Stimulated activated CD8-positive, alpha-beta memory T cell treated with anti-CD3 and anti-CD28 coated beads, Interleukin-4, amount 100 ng/mL, for 1 hour (primary cell): ENCODE measurements at regions not wholly inside any gene's neighbourhood (a gene's known extent, or its start where the extent isn't known, plus 50 kb on each side); places are given as distances from the start of the nearest gene placed in this dataset.
"Not testable (repeated sequence)": the region's sequence is repeated elsewhere in the genome, so short reads cannot be mapped to it uniquely, and the experiment has no call there.

ENCODE experiments used
- DNase-seq, 2 donors: peaks; one replicate each; pipeline ENCODE4 v3.0.0-alpha.2; 2020; ENCODE audit warnings: low read depth in 2 of 2, low spot score in 1 of 2

DNA sequence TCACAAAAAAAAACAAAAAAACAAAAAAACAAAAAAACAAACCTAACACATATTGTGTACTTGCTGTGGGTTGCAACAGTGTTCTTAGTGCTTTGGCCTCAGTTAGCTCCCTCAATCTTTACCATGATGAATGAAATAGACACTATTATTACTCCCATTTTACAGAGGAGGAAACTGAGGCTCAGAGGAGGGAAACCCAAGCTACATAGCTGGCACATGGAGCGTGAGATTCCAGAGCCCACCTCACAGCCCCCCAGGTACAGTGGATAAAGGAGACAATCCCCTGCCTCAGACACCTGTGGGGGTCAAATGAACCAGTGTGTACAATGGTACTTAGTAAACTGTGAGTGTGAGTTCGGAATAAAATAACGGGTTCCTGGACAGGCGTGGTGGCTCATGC, 104.9 kb upstream of the SMAD3 start:
- DNase-seq: no peak

- DNase-seq: no peak
Observed at GRCh38 chr15:66961407-66961884, 104.0 kb upstream of the SMAD3 start.

- no peak for DNase-seq
Observed at GRCh38 chr15:66961901-66962300, 103.5 kb upstream of the SMAD3 start.

DNA sequence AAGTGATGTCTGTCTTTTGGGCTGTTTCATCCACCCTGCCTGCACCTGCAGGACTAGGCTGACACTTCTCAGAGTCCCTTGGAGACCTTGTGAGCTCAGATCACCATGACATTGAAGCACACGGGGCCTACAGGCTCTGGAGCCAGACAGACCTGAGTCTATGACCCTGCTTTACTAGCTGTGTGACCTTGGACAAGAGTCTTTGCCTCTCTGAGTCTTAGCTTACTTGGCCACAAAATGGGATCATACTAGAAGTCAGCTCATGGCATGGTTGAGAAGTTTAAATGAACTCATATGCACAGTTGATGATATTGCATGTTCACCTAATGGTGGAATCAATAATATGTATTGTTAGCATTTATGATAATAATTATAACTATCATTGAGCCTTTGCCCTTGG, 102.9 kb upstream of the SMAD3 start:
- DNase-seq: no peak

DNA sequence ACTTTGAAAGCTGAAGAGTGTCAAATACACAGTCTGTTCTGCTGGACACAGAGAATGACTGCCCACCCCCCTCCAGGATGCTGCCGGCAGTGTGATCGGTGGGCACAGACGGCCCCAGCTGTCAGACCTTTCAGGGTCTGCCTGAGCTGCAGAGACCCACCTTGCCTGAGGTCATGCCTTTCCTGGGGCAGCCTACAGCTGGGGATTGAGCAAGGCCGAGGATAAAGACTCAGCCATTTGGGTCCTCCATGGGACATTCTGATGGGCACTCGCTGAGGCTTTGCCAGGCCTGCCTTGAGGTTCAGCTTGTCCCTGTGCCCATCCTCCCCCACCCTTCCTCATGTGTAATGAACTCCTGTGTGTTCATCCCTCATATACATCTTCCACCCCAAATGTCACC, 102.3 kb upstream of the SMAD3 start:
- no peak for DNase-seq

GRCh38 chr15:66963710-66964109, 101.7 kb upstream of the SMAD3 start:
- no peak for DNase-seq

DNA sequence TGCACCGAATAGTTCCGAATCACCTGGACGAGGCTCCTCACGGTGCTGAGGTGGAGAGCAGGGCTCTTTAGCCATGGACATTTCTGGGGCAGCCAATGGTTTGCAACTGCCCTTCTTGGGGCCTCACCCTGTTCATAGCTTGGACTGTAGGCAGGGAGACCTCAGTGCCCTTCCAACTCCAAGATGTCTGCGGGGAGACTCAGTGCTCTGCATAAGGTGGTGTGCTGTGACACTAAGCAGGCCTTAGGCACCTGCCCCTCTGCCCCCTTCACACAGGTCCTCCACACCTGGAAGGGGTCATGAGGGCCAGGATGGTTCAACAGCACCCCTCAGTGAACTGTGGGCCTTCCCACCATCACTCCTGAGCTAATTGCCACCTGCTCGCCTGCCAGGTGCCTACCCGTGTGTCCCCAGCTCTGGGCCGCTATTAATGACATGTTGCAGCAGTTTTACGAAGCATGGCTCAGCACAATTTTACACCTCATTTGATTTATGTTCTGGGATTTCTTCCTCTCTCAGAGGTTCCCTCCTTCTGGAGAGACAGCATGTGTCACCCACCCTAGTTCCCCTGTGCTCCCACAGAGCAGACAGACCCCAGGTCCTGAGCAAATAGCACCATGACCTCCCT, 101.2 kb upstream of the SMAD3 start:
- DNase-seq: no peak

- no peak for DNase-seq
Observed at GRCh38 chr15:66964791-66965190, 100.6 kb upstream of the SMAD3 start.

DNA sequence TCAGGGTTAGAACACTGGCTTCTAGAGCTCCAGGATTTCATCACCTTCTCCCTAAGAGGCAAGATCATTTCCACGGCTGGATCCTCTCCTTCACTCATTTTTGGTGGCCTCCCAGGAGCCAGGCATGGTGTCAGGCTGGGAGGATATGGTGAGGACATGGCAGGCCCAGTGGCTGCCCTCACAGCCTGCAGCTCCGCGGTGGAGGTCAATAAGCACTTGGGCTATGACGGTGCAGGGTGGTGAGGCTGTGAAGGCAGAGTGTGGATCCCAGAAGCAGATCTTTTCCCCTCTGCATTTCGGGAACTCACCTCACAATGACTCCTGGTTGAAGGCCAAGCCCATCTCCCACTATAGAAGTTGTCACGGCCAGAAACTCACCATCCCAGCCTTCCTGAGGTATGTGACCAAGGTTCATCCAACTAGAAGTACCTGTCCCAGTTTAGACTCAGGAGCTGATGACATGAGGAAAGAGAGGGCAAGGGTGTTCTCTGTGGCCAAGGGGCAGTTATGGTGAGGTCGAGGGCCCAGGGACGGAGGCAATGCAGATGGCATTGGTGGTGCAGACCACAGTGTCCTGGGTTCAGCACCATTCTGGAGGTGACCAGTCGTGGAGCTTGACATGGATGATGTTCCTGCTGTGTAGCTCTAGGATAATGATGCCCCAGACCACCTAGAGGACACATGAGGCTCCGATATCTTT, 100.1 kb upstream of the SMAD3 start:
- no peak for DNase-seq

DNA sequence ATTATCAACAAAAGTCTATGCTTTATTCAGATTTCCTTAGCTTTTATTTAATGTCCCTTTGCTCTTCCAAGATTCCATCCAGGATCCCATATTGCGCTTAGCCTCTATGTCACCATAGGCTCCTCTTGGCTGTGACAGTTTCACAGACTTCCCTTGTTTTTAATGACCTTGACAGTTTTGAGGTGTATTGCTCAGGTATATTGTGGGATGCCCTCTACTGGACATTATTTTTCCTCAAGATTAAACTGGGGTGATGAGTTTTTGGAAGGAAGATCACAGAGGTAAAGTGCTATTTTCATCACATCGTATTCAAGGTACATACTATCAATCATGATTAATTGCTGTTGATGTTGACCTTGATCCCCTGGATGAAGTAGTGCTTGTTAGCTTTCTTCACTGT, 99.1 kb upstream of the SMAD3 start:
- no peak for DNase-seq

GRCh38 chr15:66968806-66969596, 96.4 kb upstream of the SMAD3 start:
- DNase-seq: no peak

DNA sequence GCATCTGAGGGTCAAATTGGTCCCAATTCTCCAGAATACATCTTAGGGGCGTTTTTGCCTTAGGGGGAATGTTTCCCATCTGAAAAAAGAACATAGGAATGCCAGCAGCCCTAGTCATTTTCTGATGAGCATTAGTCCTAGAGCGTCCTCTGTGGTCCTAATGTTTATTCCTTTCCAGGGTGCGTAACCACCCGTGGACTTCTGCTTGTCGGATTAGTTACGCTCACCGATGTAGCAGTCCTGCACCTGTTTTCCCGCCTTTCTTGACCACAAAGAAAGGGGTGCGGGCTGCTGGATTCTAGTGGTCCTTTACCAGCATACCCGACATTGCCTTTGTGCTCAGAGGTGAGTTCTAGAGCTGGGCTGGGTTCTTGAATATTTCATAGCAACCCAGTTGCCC, 91.3 kb upstream of the SMAD3 start:
- DNase-seq: not testable (repeated sequence)

DNA sequence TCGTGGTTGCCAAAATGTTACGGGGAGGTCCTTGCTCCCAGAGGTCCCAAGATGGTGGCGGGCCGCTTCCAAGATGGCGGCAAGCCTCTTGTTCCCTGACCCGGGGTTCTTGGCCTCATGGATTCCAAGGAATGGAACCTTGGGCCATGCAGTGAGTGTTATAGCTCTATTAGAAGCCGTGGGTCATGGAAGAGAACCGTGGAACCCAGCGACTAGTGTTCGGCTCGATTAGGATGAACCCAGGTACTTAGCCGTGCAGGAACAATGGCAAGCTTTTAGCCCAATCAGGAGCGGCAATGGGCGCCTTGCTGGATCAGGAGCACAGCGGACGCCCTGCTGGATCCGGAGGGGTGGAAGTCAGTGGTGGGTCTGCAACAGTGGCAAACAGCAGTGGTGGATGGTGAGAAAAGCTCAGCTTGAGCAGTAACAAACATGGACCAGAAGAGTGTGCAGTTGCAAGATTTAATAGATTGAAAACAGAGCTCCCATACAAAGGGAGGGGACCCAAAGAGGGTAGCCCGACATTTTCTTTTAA, 89.2 kb upstream of the SMAD3 start:
- DNase-seq: not testable (repeated sequence)

DNA sequence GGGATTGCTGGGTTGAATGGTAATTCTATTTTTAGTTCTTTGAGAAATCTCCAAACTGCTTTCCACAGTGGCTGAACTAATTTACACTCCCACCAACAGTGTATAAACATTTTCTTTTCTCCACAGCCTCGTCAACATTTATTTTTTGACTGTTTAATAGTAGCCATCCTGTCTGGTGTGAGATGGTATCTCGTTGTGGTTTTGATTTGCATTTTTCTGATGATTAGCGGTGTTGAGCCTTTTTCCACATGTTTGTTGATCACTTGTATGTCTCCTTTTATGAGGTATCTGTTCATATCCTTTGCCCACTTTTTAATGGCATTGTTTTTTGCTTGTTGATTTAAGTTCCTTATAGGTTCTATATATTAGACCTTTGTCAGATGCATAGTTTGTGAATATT, 85.1 kb upstream of the SMAD3 start:
- not testable (repeated sequence) for DNase-seq

- DNase-seq: no peak
Observed at GRCh38 chr15:66981771-66982170, 83.6 kb upstream of the SMAD3 start.

GRCh38 chr15:66982250-66982649, 83.2 kb upstream of the SMAD3 start:
- no peak for DNase-seq

DNA sequence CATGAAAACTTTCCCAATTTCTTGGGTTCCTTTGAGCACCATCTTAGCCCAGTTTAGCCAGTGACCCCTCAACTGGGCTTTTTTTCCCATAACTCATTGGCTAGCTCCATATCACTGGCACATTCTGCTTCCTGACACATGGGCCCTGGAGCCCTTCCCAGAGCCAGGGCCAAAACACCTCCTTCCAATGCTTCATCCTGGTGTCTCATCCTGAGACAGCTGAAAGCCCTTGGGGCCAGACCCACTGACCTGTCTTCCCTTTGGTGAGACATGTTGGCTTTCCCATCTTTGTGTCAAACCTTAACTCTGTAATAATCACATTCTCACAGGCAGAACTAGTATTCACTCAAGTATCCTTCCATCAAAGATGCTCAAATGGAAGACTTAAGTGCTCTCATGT, 82.6 kb upstream of the SMAD3 start:
- DNase-seq: no peak

DNA sequence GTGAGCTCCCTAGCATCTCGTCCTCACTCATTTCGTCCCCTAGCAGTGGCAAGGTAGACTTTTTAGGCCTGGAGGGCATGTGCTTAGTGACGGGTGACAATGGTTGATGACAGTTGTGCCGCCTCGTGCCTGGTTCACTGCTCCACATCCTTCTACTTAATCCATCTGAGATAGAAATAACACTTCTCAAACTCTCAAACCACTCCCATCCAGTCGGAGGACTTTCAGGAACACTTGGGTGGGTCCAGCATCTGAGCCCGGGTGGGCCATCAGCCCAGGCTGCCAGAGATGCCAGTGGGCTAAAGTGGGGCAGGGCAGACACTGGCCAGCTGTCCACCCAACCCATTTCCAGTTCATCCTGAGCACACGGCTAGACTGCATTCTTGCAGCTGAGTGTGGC, 79.7 kb upstream of the SMAD3 start:
- DNase-seq: no peak

GRCh38 chr15:66986951-66987350, 78.5 kb upstream of the SMAD3 start:
- DNase-seq: no peak

DNA sequence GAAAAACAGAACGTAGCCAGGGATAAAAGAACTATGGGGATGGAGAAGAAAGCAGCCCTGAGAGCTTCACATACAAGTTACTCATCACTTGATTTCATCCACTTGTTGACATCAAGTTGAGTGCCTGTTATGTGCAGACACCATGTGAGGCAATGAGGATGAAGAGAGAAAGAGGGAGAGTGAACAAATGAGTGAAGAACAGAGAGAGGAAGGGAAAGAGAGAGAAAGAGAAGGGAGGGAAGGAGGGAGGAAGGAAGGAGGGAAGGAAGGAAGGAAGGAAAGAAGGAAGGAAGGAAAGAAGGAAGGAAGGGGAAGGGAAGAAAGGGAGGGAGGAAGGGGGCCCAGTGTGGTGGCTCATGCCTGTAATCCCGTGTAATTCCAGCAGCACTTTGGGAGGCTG, 72.3 kb upstream of the SMAD3 start:
- DNase-seq: no peak

GRCh38 chr15:66993874-66994696, 71.3 kb upstream of the SMAD3 start:
- no peak for DNase-seq
